ENCODE measurements at regions not wholly inside any gene's neighbourhood (a gene's known extent, or its start where the extent isn't known, plus 50 kb on each side); places are given as distances from the start of the nearest gene placed in this dataset.

DNA sequence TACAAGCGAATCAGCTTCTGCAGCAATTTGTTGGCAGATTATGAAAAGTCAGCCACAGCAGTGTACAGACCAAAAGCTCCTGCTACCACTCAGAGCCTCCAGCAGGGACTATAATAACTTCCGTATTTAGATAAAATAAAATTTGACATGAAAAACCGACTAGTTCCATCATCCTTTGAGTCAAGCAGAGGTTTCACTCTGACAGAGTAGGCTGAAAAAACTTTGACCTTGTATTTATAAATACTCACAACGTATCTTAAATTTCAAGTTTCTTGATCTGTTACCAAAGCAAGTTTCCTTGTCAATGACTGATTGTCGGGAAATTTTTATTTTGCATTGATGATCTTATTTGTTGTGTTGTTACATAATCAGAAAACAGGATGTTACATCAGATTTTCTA is 283.4 kb downstream of the DAD1 start:
- no peak for TF ChIP-seq POLR2A (IDR thresholded peaks at IDR 0.05; ENCODE audit: control extremely low read depth in 1 of 2, low read depth in 2 of 2, low read length in 2 of 2)
- TF ChIP-seq KDM5A (IDR thresholded peaks at IDR 0.05; ENCODE audit: low read length) = no peak
- TF ChIP-seq, protein P1, sequence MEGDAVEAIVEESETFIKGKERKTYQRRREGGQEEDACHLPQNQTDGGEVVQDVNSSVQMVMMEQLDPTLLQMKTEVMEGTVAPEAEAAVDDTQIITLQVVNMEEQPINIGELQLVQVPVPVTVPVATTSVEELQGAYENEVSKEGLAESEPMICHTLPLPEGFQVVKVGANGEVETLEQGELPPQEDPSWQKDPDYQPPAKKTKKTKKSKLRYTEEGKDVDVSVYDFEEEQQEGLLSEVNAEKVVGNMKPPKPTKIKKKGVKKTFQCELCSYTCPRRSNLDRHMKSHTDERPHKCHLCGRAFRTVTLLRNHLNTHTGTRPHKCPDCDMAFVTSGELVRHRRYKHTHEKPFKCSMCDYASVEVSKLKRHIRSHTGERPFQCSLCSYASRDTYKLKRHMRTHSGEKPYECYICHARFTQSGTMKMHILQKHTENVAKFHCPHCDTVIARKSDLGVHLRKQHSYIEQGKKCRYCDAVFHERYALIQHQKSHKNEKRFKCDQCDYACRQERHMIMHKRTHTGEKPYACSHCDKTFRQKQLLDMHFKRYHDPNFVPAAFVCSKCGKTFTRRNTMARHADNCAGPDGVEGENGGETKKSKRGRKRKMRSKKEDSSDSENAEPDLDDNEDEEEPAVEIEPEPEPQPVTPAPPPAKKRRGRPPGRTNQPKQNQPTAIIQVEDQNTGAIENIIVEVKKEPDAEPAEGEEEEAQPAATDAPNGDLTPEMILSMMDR (IDR thresholded peaks at IDR 0.05; ENCODE audit: control extremely low read depth in 1 of 3, insufficient read depth in 1 of 3, low read depth in 1 of 3, low read length in 3 of 3) = no peak
- TF ChIP-seq ZNF274 (IDR thresholded peaks at IDR 0.05; ENCODE audit: borderline replicate concordance, extremely low read depth, low read length) = no peak
- no peak for TF ChIP-seq CEBPB (IDR thresholded peaks at IDR 0.05; ENCODE audit: low read depth, low read length)
- no peak for TF ChIP-seq BRCA1 (IDR thresholded peaks at IDR 0.05; ENCODE audit: low read depth, low read length)
- no peak for TF ChIP-seq POLR2AphosphoS5 (IDR thresholded peaks at IDR 0.05; ENCODE audit: low read depth, low read length)
- no peak for TF ChIP-seq MAFK (IDR thresholded peaks at IDR 0.05; ENCODE audit: low read depth, low read length)
- no peak for TF ChIP-seq NRF1 (IDR thresholded peaks at IDR 0.05; ENCODE audit: low read depth, low read length)
